ENCODE measurements at regions not wholly inside any gene's neighbourhood (a gene's known extent, or its start where the extent isn't known, plus 50 kb on each side); places are given as distances from the start of the nearest gene placed in this dataset.

DNA sequence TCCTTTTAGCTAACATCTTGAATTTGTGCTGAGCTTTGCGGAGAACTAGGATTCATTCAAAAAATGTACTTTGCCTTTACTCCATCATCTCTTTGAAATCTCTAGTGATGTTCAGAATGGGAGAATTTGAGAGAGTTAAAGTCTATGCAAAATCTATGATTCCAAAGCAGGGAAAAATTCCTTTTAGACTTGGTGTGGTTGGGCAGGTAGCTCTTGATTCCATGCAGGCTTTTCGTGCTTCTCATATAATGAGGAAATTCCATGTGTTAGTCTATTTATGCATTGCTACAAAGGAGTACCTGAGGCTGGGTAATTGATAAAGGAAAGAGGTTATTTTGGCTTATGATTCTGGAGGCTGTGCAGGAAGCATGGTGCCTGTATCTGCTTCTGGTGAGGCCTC is 258.9 kb upstream of the EPHA4 start:
- H3K4me3 ChIP-seq, result no peak overlapping the region
- DNase-seq, result no peak
- no peaks in the 10 kb centered on the region for H3K9me3 ChIP-seq (replicated peaks)
- H3K27me3 ChIP-seq, result no peaks in the 10 kb centered on the region
- H3K4me1 ChIP-seq, result no peaks in the 10 kb centered on the region
- no peak overlapping the region for H3K27ac ChIP-seq
- H3K36me3 ChIP-seq, result no peaks in the 10 kb centered on the region

DNA sequence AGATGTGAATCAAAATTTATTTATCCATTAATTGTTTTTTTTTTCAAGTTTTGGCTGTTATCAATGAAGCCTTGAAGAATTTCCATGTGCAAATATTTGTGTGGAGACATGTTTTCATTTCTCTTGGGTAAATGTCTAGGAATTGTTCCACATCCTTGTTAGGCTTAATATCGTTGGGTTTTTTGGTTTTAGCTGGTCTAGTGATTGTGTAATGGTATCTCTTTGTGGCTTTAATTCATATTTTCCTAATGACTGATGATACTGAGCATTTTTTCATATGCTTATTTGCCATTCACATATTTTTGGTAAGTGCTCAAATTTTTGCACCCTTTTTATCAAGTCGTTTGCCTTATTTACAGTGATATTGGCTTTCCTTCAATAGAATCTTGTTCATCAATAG is 250.3 kb upstream of the EPHA4 start:
- Histone ChIP-seq H3K9me3 (replicated peaks) (no peaks in the 10 kb centered on the region), H3K27me3 (0 out of 2 replicates have a peak, but pooled peaks cover 3% of the 10 kb centered on the region), H3K36me3 (no peaks in the 10 kb centered on the region), H3K4me3 (no peak overlapping the region), H3K27ac (no peak overlapping the region), H3K4me1 (no peaks in the 10 kb centered on the region)
- no peak for DNase-seq

DNA sequence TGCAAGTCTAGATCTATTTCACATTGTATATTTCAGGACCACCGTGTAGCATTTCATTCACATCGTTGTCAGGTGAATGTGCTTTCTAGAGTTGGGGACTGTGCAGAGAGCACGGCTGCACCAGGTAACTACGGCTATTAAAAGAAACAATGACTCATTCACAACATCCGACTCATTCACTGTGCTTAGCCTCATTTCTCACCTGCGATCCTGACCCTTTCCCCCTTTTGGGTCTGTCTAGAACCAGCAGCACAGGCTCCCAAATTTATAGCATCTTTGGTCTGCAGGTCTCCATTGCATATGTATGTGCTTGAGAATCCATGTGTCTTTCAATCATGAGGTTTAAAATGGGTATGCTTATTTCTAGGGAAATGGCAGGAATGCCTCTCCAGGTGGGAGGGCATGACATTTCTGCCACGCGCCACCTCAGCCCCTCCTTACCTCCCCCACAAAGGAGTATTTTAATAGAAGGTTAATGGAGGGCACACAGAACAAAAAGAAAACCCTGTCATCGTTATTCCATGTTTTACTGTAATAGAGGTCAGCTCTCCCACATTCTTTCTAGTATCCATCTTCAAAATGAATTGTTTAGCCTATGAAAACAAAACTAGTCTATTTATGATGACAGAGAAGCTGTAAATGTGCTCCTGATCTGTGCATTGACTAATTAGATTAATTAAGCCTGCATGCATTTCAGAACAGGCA is 246.7 kb upstream of the EPHA4 start:
- H3K4me1 ChIP-seq, result no peaks in the 10 kb centered on the region
- no peak overlapping the region for H3K4me3 ChIP-seq
- H3K27ac ChIP-seq, result no peak overlapping the region
- DNase-seq, result no peak
- no peaks in the 10 kb centered on the region for H3K36me3 ChIP-seq
- H3K9me3 ChIP-seq (replicated peaks), result no peaks in the 10 kb centered on the region
- 0 out of 2 replicates have a peak, but pooled peaks cover 3% of the 10 kb centered on the region for H3K27me3 ChIP-seq

DNA sequence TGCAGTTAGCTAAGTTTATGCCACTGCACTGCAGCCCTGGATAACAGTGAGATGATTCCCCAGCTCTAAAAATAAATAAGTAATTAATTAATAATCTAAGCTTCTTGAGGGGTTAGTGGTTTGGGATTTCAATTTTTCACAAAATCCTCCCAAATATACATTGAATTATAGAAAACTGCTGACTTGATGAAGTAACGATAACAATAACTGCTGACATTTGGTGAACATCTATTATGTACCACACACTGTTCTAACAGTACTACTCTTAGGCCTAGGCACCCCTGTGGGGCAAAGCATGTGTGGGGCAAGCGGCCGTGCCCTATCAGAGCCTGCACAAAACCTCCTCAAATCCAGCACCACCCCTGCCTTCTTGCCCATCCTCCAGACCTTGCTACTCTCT is 245.8 kb upstream of the EPHA4 start:
- no peak for DNase-seq
- Histone ChIP-seq H3K27me3 (0 out of 2 replicates have a peak, but pooled peaks cover 3% of the 10 kb centered on the region), H3K27ac (no peak overlapping the region), H3K4me1 (no peaks in the 10 kb centered on the region), H3K36me3 (no peaks in the 10 kb centered on the region), H3K4me3 (no peak overlapping the region), H3K9me3 (replicated peaks) (no peaks in the 10 kb centered on the region)

DNA sequence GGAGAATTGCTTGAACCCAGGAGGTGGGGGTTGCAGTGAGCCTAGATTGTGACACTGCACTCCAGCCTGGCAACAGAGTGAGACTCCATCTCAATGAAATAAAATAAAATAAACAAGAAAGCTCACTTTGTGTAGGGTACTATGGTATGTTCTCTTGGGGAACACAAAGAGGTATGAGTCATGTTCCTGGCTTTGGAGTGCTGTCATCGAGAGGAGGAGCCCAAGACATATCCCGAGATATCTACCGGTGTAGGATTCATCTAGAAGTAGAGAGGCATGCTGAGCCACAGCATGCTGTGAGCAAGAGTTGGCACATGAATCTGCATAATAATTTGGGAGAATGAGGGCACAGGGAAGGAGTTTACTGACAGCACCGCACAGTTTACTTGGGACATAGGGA is 244.9 kb upstream of the EPHA4 start:
- Histone ChIP-seq H3K27ac (no peak overlapping the region), H3K27me3 (no peaks in the 10 kb centered on the region), H3K4me1 (no peaks in the 10 kb centered on the region), H3K4me3 (no peak overlapping the region), H3K9me3 (replicated peaks) (no peaks in the 10 kb centered on the region), H3K36me3 (no peaks in the 10 kb centered on the region)
- no peak for DNase-seq

DNA sequence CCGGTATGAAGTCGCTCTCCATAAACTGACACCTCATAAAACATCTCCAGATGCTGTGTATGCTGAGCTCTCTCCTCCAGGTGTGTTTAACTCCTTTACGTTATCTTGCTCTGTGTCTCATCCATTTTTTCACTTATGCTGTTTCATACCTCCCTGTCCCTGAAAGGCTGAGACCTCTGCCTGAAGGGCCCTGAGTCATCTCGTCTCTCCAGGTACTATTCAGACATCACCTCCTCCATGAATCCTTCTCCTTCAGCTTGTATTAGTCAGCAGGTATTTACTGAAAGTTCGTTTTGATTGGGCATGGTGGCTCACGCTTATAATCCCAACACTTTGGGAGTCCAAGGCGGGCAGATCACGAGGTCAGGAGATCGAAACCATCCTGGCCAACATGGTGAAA is 244.5 kb upstream of the EPHA4 start:
- Histone ChIP-seq H3K27ac (no peak overlapping the region), H3K9me3 (replicated peaks) (no peaks in the 10 kb centered on the region), H3K36me3 (no peaks in the 10 kb centered on the region), H3K4me1 (no peaks in the 10 kb centered on the region), H3K27me3 (no peaks in the 10 kb centered on the region), H3K4me3 (no peak overlapping the region)
- no peak for DNase-seq

DNA sequence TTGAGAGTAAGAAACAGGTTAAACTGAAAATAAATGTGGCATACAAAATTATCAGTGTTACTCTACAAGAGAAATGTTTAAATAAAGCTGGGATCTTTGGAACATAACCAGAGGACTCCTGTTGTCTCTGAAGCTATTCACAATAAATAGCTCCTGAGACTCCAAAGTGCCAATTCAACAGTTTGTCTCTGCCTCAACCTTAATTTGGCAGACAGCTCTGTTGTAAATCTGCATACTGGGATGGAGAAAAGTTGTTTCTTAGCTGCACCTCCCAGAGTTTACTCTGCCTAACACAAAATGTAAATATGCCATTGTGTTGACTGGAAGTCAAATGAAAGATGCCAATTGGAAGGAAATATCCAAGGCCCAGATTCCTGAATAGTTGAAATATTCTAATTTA is 238.5 kb upstream of the EPHA4 start:
- DNase-seq, result no peak
- Histone ChIP-seq H3K9me3 (replicated peaks) (no peaks in the 10 kb centered on the region), H3K27me3 (no peaks in the 10 kb centered on the region), H3K4me3 (no peak overlapping the region), H3K4me1 (no peaks in the 10 kb centered on the region), H3K27ac (no peak overlapping the region), H3K36me3 (no peaks in the 10 kb centered on the region)

DNA sequence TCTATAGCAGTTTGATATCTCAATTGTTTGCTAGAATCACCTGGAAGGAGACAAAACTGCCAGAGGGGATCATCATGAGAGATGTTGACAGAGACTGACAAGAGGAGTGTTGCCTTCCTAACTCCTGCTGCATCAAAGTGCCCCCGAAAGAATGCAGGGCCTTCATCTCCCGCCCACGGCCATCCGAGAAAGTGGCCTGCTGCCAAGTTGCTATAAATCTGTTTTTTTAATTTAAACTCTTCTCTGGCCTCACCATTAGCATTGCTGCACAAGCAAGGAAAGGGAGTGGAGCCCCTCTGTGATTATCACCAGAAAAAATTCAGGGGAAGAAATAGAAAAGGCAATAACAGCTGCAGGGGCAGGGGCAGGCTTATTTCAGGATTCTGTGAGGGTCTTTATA is 238.1 kb upstream of the EPHA4 start:
- no peak overlapping the region for H3K27ac ChIP-seq
- DNase-seq, result peak in 1 of 2 experiments; percentile 18
- no peaks in the 10 kb centered on the region for H3K9me3 ChIP-seq (replicated peaks)
- no peaks in the 10 kb centered on the region for H3K4me1 ChIP-seq
- H3K27me3 ChIP-seq, result no peaks in the 10 kb centered on the region
- no peaks in the 10 kb centered on the region for H3K36me3 ChIP-seq
- no peak overlapping the region for H3K4me3 ChIP-seq

DNA sequence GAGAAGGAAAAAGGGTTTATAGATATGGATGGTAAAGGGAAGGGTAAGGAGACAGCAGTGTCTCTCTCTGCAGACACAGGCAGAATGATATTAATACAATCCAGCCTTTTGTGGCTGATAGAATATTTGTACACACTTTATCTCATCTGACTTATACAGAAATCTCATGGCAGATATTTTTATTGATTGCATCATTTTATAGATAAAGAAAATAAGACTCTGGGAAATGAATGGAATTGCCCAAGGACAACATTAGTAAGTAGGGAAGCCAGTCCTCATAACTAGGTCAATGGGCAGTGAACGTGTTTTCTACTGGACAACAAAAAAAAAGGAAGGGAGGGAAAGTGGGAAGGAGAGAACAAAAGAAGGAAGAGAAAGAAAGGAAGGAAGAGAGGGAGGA is 236.4 kb upstream of the EPHA4 start:
- no peaks in the 10 kb centered on the region for H3K9me3 ChIP-seq (replicated peaks)
- DNase-seq, result no peak
- no peak overlapping the region for H3K4me3 ChIP-seq
- H3K36me3 ChIP-seq, result no peaks in the 10 kb centered on the region
- H3K27ac ChIP-seq, result no peak overlapping the region
- H3K27me3 ChIP-seq, result no peaks in the 10 kb centered on the region
- H3K4me1 ChIP-seq, result no peaks in the 10 kb centered on the region

DNA sequence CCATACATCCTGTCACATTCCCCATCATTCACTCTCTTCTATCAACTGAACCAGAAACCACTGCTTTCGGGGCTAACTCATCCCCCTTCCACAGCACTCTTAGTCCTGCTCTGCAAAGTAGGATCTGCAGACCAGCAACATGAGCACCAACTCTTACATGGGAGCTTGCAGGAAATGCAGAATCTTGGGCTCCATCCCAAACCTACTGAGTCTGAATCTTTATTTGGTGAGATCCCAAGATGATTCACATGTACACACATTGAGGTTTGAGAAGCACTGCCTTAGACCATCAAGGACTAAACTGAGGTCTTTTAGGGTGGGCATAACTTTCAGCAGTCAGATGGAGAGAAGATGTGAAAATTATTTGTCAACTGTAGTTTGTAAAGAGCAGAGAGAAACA is 235.6 kb upstream of the EPHA4 start:
- no peaks in the 10 kb centered on the region for H3K36me3 ChIP-seq
- H3K27me3 ChIP-seq, result no peaks in the 10 kb centered on the region
- DNase-seq, result no peak
- no peaks in the 10 kb centered on the region for H3K9me3 ChIP-seq (replicated peaks)
- H3K4me3 ChIP-seq, result no peak overlapping the region
- no peaks in the 10 kb centered on the region for H3K4me1 ChIP-seq
- no peak overlapping the region for H3K27ac ChIP-seq

DNA sequence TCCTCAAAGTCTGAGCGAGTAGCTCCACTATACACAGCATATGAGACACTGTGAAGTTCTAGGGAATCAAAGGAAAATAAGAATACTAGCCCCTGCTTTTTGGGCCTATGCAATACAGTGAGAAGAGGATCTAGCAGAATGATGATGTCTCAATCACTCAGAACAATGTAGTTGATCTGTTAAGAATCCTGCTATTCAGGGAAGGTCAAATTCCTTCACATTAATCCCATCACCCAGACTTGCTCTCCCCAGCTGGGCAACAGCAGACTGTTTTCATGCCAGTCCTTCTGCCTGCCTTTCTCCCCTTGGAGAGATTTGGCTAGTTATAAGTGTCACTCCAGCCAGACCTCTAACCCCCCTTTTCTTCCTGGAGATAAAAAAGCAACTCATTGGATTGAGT is 230.0 kb upstream of the EPHA4 start:
- Histone ChIP-seq H3K4me3 (no peak overlapping the region), H3K4me1 (no peaks in the 10 kb centered on the region), H3K27ac (no peak overlapping the region), H3K36me3 (no peaks in the 10 kb centered on the region), H3K27me3 (peaks cover 2% of the 10 kb centered on the region; the same call in 1 of the 2 replicates), H3K9me3 (replicated peaks) (no peaks in the 10 kb centered on the region)
- no peak for DNase-seq

DNA sequence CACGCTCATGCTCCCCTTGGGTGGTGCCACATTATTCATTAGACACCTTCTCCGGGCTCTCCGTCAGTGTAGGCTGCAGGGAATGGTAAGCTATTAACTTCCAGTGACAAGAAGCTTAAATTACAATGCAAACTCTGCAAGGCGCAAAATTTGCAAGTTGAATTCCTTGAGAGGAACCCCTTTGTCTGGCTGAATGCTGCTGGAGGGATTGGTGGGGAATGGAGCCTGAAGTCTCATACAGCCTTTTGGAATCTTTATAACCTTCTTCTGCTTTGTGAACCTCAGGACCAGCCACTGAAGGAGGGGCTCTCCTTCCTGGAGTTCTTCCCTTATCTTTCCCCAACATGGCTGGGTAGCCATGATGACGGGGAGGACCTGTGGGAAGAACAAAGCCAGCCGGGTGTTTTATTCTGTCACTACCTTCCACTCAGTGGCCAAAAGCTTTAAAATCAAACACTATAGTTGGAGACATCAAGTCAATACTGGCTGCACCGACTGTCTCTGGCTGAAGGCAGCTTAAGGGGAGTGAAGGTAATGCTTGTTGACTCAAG is 220.9 kb upstream of the EPHA4 start:
- no peak for DNase-seq
- Histone ChIP-seq H3K36me3 (no peaks in the 10 kb centered on the region), H3K9me3 (replicated peaks) (no peaks in the 10 kb centered on the region), H3K27me3 (no peaks in the 10 kb centered on the region; the same call in 1 of the 2 replicates), H3K27ac (no peak overlapping the region), H3K4me1 (no peaks in the 10 kb centered on the region), H3K4me3 (no peak overlapping the region)

DNA sequence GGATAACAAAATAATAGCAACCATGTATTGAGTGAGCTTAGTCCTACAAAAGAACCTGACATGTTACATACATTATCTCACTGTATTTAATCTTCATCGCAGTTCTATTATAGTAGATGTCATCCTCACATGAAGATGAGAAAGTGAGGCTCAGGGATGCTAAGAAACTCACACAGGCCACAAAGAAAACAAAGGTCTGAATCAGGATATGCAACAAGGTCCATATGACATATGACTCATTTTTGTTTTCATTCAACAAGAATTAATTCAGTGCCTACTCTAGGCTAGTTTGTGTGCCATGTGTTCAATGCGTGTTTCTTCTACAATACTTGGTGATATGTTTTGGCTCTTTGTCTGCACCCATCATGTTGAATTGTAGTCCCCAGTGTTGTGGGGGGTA is 219.7 kb upstream of the EPHA4 start:
- no peak overlapping the region for H3K27ac ChIP-seq
- H3K4me3 ChIP-seq, result no peak overlapping the region
- H3K9me3 ChIP-seq (replicated peaks), result no peaks in the 10 kb centered on the region
- no peaks in the 10 kb centered on the region for H3K36me3 ChIP-seq
- no peak for DNase-seq
- no peaks in the 10 kb centered on the region for H3K4me1 ChIP-seq
- no peaks in the 10 kb centered on the region for H3K27me3 ChIP-seq

DNA sequence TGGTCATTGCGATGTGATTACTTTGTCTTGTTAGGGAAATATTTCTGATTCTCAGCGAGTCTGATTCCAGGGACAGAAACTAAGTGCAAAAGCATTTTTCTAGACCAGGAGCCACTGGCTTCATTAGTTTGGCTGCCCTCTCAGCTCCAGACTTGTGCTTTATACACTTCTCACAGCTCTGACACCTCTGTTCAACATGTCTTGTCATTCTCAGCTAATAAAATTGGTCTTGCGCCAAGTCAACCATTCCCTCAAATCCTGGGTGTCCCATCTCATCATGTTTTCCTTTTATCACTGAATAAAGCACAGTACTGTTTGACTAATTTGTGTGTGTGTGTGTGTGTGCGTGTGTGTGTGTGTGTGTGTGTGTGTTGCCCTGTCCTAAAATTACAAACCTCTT is 215.5 kb upstream of the EPHA4 start:
- Histone ChIP-seq H3K36me3 (no peaks in the 10 kb centered on the region), H3K27ac (no peak overlapping the region), H3K4me3 (no peak overlapping the region), H3K9me3 (replicated peaks) (no peaks in the 10 kb centered on the region), H3K4me1 (no peaks in the 10 kb centered on the region), H3K27me3 (no peaks in the 10 kb centered on the region)
- no peak for DNase-seq

DNA sequence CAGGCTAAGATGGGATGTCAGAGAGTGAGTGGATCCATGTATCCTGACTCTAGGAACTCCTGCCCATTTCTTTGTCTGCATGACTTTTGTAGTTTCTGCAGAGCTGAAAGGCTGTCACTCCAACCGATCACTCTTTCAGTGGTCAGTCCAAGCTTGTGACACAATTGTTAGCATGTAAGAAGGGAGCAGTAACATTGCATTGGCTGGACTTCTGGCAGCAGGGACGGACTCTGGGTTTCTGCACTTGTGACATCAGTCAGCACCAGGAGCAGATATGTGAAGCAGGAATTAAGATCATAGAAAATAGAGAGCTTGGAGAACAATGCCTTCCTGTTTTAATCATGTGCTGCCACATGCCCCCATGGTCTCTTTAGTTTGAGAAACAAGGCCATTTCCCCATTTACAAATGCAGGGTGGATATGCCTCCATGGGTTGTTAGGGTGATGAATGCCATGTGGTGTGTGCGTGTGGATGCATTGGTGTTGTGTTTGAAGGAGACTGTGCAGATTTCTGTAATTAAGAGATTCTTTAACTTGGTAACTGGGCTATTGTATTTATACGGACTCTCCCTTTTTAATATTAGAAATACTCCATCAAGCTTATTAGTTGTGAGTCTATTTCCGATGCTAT is 214.3 kb upstream of the EPHA4 start:
- H3K27ac ChIP-seq, result no peak overlapping the region
- H3K27me3 ChIP-seq, result no peaks in the 10 kb centered on the region
- H3K4me3 ChIP-seq, result no peak overlapping the region
- DNase-seq, result no peak
- H3K4me1 ChIP-seq, result no peaks in the 10 kb centered on the region
- H3K36me3 ChIP-seq, result no peaks in the 10 kb centered on the region
- no peaks in the 10 kb centered on the region for H3K9me3 ChIP-seq (replicated peaks)

DNA sequence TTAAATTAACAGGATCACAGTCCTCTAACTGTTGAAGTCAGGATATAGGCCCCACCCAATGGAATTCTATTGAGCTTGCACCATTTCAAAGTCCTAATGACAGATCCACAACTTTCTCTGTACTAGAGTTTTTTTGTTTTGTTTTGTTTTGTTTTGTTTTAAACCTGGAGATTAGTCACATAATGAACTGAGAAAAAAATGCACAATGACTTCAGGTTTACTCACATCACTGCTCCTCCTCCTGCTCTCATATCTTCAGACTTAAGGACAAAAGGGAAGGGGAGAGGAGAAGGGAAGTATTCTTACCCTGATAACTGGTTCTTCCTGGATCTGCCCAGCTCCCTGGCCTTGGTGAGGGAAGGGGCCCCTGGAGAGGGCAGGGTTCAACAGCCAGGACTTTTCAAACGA is 208.2 kb upstream of the EPHA4 start:
- no peaks in the 10 kb centered on the region for H3K4me1 ChIP-seq
- no peaks in the 10 kb centered on the region for H3K9me3 ChIP-seq (replicated peaks)
- H3K27me3 ChIP-seq, result no peaks in the 10 kb centered on the region
- no peak overlapping the region for H3K27ac ChIP-seq
- no peak overlapping the region for H3K4me3 ChIP-seq
- H3K36me3 ChIP-seq, result no peaks in the 10 kb centered on the region
- DNase-seq, result no peak
